Right ventricle myocardium inferior (tissue), 1 donor: ENCODE measurements at regions not wholly inside any gene's neighbourhood (a gene's known extent, or its start where the extent isn't known, plus 50 kb on each side); places are given as distances from the start of the nearest gene placed in this dataset.
A peak's percentile ranks its signal among the peaks of the same experiment; 100 is the strongest.

Experiments
- ATAC-seq: fragments of 200-7000 bp; cut with Tn5 transposase; one replicate; pipeline ENCODE4 v1.9.1; 2020; ENCODE audit warnings: mild to moderate bottlenecking, moderate library complexity
- DNase-seq: peaks from one replicate; pipeline ENCODE4 v3.0.0; 2021; ENCODE audit errors: missing footprints
- intact Hi-C: fragments of 100-400 bp; cut with DNase I; formaldehyde crosslinking; loops from one replicate; pipeline ENCODE4 v1.11.0; 2022
- donor health status: DM: no; HTN: yes; CAD: no; lungs with severe emphysema.

GRCh38 chr16:82567175-82567574 is 59.6 kb upstream of the CDH13 start:
- DNase-seq: no peak
- ATAC-seq: peak; percentile 93
- intact Hi-C loops: no loop called here

GRCh38 chr16:82563401-82563800 is 63.4 kb upstream of the CDH13 start:
- ATAC-seq: no peak
- intact Hi-C loops: no loop called here
- no peak for DNase-seq

- ATAC-seq (no peak), DNase-seq (no peak)
Measured at GRCh38 chr16:82562183-82562683, 64.5 kb upstream of the CDH13 start.

GRCh38 chr16:82560805-82561325 is 65.9 kb upstream of the CDH13 start:
- no peak for DNase-seq

More at GRCh38 chr16:82562183-82562683, 64.5 kb upstream of the CDH13 start:
- intact Hi-C loops: no loop called here

GRCh38 chr16:82544378-82545160 is 82.2 kb upstream of the CDH13 start:
- no peak for DNase-seq
- intact Hi-C loops: no loop called here
- ATAC-seq: no peak

More at GRCh38 chr16:82560805-82561325, 65.9 kb upstream of the CDH13 start:
- ATAC-seq: no peak
- intact Hi-C loops: no loop called here

GRCh38 chr16:82542714-82543113 is 84.1 kb upstream of the CDH13 start:
- no peak for ATAC-seq
- intact Hi-C loops: no loop called here
- no peak for DNase-seq

- no peak for DNase-seq
- no peak for ATAC-seq
- intact Hi-C loops: no loop called here
Measured at GRCh38 chr16:82541103-82541502, 85.7 kb upstream of the CDH13 start.

- DNase-seq: no peak
- ATAC-seq: no peak
- intact Hi-C loops: no loop called here
Measured at GRCh38 chr16:82535764-82536163, 91.0 kb upstream of the CDH13 start.

GRCh38 chr16:82535262-82535661 is 91.5 kb upstream of the CDH13 start:
- intact Hi-C loops: no loop called here
- no peak for DNase-seq
- ATAC-seq: no peak

- intact Hi-C loops: no loop called here
- ATAC-seq (no peak), DNase-seq (no peak)
Measured at GRCh38 chr16:82533189-82533588, 93.6 kb upstream of the CDH13 start.

GRCh38 chr16:82530883-82531282 is 95.9 kb upstream of the CDH13 start:
- intact Hi-C loops: no loop called here
- DNase-seq (no peak), ATAC-seq (no peak)

- ATAC-seq (no peak), DNase-seq (no peak)
- intact Hi-C loops: no loop called here
Measured at GRCh38 chr16:82527101-82527500, 99.7 kb upstream of the CDH13 start.

- DNase-seq (no peak), ATAC-seq (no peak)
- intact Hi-C loops: no loop called here
Measured at GRCh38 chr16:82524976-82525375, 101.8 kb upstream of the CDH13 start.

GRCh38 chr16:82523815-82524214 is 103.0 kb upstream of the CDH13 start:
- DNase-seq: no peak
- ATAC-seq: no peak
- intact Hi-C loops: no loop called here

- DNase-seq: no peak
Measured at GRCh38 chr16:82522026-82522425, 104.7 kb upstream of the CDH13 start.

GRCh38 chr16:82518811-82519210 is 108.0 kb upstream of the CDH13 start:
- no peak for ATAC-seq
- intact Hi-C loops: no loop called here

More at GRCh38 chr16:82522026-82522425, 104.7 kb upstream of the CDH13 start:
- no peak for ATAC-seq
- intact Hi-C loops: no loop called here

GRCh38 chr16:82514262-82514661 is 112.5 kb upstream of the CDH13 start:
- ATAC-seq (no peak), DNase-seq (no peak)
- intact Hi-C loops: no loop called here

More at GRCh38 chr16:82518811-82519210, 108.0 kb upstream of the CDH13 start:
- DNase-seq: no peak

GRCh38 chr16:82510789-82511305 is 115.9 kb upstream of the CDH13 start:
- intact Hi-C loops: no loop called here
- no peak for ATAC-seq

GRCh38 chr16:82509691-82510430 is 116.9 kb upstream of the CDH13 start:
- intact Hi-C loops: no loop called here

More at GRCh38 chr16:82510789-82511305, 115.9 kb upstream of the CDH13 start:
- no peak for DNase-seq

More at GRCh38 chr16:82509691-82510430, 116.9 kb upstream of the CDH13 start:
- DNase-seq: no peak
- no peak for ATAC-seq
